NCI-H2196 (cell line): ENCODE measurements at regions not wholly inside any gene's neighbourhood (a gene's known extent, or its start where the extent isn't known, plus 50 kb on each side); places are given as distances from the start of the nearest gene placed in this dataset.

Experiments used
- DNase-seq: peaks from one replicate; lab custom pipeline; 2025; ENCODE audit not compliant: unreplicated experiment; lab: John Stamatoyannopoulos, UW

GRCh38 chr3:13266005-13266404 lies 154.1 kb downstream of the NUP210 start:
- no peak for DNase-seq

GRCh38 chr3:13265507-13265906 lies 154.6 kb downstream of the NUP210 start:
- DNase-seq = no peak

GRCh38 chr3:13265016-13265415 lies 155.1 kb downstream of the NUP210 start:
- DNase-seq = no peak

- DNase-seq = no peak
Measured at GRCh38 chr3:13264468-13264795, 155.7 kb downstream of the NUP210 start.

DNA sequence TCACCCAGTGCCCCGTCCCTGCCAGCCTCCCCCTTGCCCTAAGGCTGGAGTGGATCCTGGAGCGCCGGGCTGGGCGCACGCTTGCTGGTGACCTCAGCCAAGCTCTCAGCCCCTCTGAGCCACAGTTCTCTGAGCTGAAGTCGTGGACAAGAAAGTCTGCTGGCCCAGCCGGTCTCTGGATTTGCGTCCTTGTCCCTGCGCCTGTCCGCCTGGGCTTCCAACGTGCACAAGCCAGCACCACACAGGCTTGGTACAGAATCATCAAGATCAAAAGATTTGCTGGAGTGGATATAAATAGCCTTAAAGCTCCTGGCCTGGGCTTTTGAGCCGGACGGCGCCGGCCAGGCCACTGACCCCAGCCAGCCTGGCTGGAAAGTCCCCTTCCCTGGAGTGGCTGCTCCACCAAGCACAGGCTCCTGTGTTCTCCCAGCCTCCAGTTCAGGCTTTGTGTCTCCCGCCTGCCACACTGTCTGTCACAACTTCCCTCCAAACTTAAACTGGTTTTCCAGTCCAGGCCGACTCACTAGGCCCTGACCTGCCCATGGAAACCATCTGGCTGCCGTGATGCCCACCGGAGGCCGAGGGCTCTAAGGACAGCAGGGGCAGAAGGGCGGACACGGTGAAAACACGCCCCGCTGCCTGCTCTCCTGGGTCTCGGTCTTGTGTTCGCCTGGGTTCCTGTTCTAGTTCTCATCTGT lies 156.2 kb downstream of the NUP210 start:
- no peak for DNase-seq

DNA sequence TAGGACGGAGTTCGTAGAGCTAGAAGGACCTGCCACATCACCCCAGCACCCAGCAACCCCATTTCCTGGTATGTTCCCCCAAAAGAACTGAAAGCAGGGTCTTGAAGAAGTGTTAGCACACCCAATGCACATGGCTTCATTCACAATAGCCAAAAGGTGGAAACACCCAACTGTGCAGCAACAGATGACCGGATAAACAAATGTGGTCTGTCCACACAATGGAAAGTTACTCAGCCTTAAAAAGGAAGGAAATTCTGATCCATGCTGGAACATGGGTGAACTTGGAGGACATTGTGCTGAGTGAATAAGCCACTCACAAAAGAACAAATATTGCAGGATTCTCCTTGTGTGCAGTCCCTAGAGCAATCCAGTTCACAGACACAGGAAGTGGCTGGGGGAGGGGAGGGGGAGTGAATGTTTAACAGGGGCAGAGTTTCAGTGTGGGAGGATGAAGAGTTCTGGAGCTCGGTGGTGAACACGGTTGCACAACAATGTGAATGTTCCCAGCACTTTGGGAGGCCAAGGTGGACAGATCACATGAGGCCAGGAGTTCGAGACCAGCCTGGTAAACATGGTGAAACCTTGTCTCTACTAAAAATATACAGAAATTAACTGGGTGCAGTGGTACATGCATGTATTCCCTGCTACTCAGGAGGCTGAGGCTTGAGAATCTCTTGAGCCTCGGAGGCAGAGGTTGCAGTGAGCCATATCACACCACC lies 157.5 kb downstream of the NUP210 start:
- no peak for DNase-seq

DNA sequence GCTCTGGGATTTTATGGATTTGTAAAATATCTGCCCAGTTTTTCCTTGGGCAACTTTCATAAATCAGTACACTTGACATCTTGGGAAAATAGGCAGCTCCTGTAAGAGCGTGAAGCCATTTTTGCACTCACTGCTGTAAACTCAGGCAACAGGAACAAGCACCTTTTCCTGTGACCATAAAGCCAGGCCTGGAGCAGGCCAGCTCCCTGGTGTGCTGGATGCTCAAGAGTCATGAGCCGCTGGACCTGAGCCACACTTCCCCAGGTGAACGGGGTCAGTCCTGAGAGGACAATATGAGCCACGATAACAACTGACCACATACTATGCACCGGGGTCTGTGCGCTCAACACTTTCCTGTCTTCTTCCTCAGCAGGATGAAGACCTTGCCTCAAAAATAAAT lies 158.2 kb downstream of the NUP210 start:
- no peak for DNase-seq

GRCh38 chr3:13261104-13261830 lies 158.9 kb downstream of the NUP210 start:
- no peak for DNase-seq

DNA sequence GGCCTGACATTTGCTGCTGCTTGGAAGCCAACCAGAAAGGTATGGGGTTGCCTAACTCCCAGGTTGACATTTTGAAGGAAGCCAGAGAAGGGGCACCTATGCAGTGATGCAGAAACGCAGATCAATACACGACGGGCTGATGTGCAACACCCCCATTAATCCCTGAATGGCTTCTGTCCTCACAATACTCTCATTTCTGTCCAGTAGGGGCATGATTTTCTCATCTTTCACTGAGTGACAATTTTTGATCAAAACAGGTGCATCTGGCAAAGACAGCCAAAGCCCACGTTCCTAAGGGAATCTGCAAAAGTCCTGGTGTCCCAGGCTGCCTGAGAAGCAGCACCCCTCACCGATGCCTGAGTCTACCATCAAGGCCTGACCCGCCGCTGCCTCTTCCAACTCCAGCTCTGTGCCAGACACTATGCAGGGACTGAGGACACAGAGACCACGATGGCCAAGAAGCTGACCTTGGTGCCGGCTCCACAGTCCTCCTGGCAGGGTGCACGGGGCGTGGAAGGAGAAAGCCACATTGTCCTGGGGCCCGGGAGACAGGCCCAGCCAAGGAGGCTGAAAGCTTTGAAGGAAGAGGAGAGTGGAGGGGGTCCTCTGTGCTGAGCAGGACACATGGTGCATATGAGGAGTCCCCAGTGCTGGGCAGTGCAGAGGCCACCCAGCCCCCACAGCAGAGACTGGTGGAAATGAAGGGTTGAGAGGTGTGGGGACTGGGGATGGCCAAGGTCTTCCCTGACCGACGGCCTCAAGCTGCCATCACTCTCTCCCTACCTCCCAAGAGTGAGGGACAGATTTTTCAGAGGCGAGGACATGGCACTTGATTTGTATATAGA lies 159.6 kb downstream of the NUP210 start:
- DNase-seq = no peak

GRCh38 chr3:13259831-13260230 lies 160.3 kb downstream of the NUP210 start:
- no peak for DNase-seq

DNA sequence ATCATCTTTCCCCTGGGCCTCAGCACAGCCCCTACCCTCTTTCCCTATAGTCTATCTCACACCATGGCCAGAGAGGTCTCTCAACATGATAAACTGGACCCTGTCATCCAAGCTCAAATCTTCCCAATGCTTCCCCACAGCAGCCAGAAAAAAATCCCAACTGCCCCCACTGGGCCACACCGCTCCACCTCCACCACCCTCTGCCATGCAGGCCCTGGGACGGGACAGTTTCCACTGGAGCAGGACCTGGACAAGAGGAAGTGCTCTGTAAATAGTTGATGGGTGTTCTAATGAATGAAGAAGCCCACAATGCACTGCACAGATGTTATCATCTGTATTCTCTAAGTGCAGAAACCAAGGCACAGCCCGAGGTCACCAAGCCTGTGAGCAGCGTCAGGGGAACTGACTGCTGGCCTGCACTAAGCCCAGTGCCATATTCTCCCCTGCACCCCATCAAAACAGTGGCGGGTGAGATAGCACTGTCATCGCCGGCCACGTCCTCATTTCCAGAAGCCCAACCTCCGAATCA lies 161.1 kb downstream of the NUP210 start:
- no peak for DNase-seq

DNA sequence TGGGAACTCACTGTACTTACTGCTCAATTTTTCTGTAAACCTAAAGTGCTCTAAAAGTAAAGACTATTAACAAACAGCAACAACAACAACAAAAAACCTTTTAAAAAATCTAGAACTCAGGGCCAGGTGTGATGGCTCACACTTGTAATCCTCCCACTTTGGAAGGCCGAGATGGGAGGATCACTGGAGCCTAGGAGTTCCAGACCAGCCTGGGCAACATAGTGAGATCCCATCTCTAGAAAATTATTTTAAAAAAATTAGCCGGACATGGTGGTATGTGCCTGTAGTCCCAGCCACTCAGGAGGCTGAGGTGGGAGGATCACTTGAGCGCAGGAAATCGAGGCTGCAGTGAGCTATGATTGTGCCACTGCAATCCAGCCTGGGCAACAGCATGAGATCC lies 161.8 kb downstream of the NUP210 start:
- DNase-seq = no peak

DNA sequence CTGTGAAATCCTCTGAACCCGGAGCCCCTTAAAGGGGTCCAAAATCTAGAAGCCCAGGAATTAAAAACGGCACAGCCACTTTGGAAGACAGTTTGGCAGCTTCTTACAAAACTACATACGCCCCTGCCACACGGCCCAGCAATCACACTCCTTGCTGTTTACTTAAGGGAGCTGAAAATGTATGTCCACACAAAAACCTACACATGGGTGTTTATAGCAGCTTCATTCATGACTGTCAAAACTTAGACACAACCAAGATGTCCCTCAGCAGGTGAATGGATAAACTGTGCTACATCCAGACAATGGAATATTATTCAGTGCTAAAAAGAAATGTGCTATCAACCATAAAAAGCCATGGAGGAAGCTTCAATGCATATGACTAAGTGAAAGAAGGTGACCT lies 162.5 kb downstream of the NUP210 start:
- DNase-seq = no peak

GRCh38 chr3:13256845-13257244 lies 163.3 kb downstream of the NUP210 start:
- no peak for DNase-seq

GRCh38 chr3:13254028-13254951 lies 165.8 kb downstream of the NUP210 start:
- DNase-seq = no peak

- DNase-seq = no peak
Measured at GRCh38 chr3:13253208-13253937, 166.7 kb downstream of the NUP210 start.

- no peak for DNase-seq
Measured at GRCh38 chr3:13252207-13252606, 167.9 kb downstream of the NUP210 start.

DNA sequence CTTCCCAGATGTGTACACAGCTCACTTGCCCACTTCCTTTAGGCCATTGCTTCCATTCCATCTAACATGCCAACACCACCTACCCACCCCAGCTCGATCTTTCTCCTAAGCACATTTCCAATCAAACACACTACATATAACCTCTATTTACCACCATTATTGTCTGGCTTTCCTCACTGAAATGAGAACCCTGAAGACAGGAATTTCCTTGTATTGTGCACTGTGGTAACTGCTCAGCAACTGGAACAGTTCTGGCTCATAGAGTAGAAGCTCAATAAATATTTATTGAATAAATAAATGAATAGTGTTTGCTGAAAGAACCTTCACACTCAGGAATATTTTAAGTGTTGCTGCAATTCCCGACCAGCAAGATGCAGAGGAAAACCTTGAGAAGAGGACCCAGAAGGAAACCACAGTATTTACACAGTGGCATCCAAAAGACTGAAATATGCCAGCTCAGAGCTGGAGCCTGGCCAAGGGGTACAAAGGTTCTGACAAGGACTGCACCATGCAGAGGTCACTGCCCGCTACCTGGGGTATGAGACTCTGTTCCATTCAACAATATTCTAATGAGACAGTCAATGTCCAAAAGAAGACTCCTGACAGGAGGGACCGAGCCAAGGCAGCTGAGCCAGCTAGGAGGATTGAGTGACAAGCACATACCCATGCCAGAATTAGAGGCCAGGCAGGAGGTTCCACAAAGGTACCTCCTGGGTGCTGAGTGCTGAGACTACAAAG lies 168.8 kb downstream of the NUP210 start:
- DNase-seq = no peak
